Activated T-helper 17 cell treated with anti-CD3 and anti-CD28 coated beads, Interleukin-2, amount 50 U/mL, for 72 hours (primary cell): ENCODE measurements at regions not wholly inside any gene's neighbourhood (a gene's known extent, or its start where the extent isn't known, plus 50 kb on each side); places are given as distances from the start of the nearest gene placed in this dataset.

Experiments
- ATAC-seq: fragments of 150-1000 bp; cut with Tn5 transposase; replicated peaks from 2 replicates; pipeline ENCODE4 v1.10.0; 2021; ENCODE audit warnings: mild to moderate bottlenecking, moderate library complexity
- H3K27ac Mint-ChIP-seq: one replicate; pipeline ENCODE4 v1.8.0; 2022; ENCODE audit warnings: mixed read lengths
- H3K27me3 Mint-ChIP-seq: one replicate; pipeline ENCODE4 v1.8.0; 2022; ENCODE audit warnings: mixed read lengths
- H3K36me3 Mint-ChIP-seq: one replicate; pipeline ENCODE4 v1.8.0; 2022; ENCODE audit warnings: low read depth, mild to moderate bottlenecking, mixed read lengths
- H3K4me1 Mint-ChIP-seq: one replicate; pipeline ENCODE4 v1.8.0; 2022; ENCODE audit warnings: mixed read lengths
- H3K4me3 Mint-ChIP-seq: one replicate; pipeline ENCODE4 v1.8.0; 2022; ENCODE audit warnings: mild to moderate bottlenecking, mixed read lengths
- H3K9me3 Mint-ChIP-seq: one replicate; pipeline ENCODE4 v1.8.0; 2022; ENCODE audit warnings: mixed read lengths

GRCh38 chr9:84556556-84556955 lies 113.0 kb upstream of the NTRK2 start:
- Mint-ChIP-seq H3K27ac (no peak overlapping the region), H3K36me3 (no peaks in the 10 kb centered on the region), H3K4me1 (no peaks in the 10 kb centered on the region), H3K9me3 (no peaks in the 10 kb centered on the region), H3K27me3 (peaks cover 14% of the 10 kb centered on the region), H3K4me3 (no peak overlapping the region)
- no peak for ATAC-seq

- Mint-ChIP-seq H3K4me3 (no peak overlapping the region), H3K36me3 (no peaks in the 10 kb centered on the region), H3K4me1 (no peaks in the 10 kb centered on the region), H3K9me3 (no peaks in the 10 kb centered on the region), H3K27me3 (peaks cover 19% of the 10 kb centered on the region), H3K27ac (no peak overlapping the region)
- no peak for ATAC-seq
Measured at GRCh38 chr9:84557751-84558150, 111.8 kb upstream of the NTRK2 start.

- H3K4me1 Mint-ChIP-seq = no peaks in the 10 kb centered on the region
Measured at GRCh38 chr9:84563691-84564090, 105.8 kb upstream of the NTRK2 start.

GRCh38 chr9:84567805-84568204 lies 101.7 kb upstream of the NTRK2 start:
- H3K9me3 Mint-ChIP-seq = no peaks in the 10 kb centered on the region
- no peaks in the 10 kb centered on the region for H3K4me1 Mint-ChIP-seq
- no peak overlapping the region for H3K4me3 Mint-ChIP-seq
- H3K27ac Mint-ChIP-seq = no peak overlapping the region
- no peak for ATAC-seq
- H3K27me3 Mint-ChIP-seq = peaks cover 4% of the 10 kb centered on the region
- no peaks in the 10 kb centered on the region for H3K36me3 Mint-ChIP-seq

More at GRCh38 chr9:84563691-84564090, 105.8 kb upstream of the NTRK2 start:
- Mint-ChIP-seq H3K36me3 (no peaks in the 10 kb centered on the region), H3K9me3 (no peaks in the 10 kb centered on the region), H3K27ac (no peak overlapping the region), H3K27me3 (peaks cover 7% of the 10 kb centered on the region), H3K4me3 (no peak overlapping the region)
- no peak for ATAC-seq

- Mint-ChIP-seq H3K27me3 (peaks cover 20% of the 10 kb centered on the region), H3K27ac (no peak overlapping the region), H3K36me3 (no peaks in the 10 kb centered on the region), H3K9me3 (no peaks in the 10 kb centered on the region), H3K4me1 (no peaks in the 10 kb centered on the region), H3K4me3 (no peak overlapping the region)
- no peak for ATAC-seq
Measured at GRCh38 chr9:84570482-84571154, 98.9 kb upstream of the NTRK2 start.

GRCh38 chr9:84573083-84573482 lies 96.4 kb upstream of the NTRK2 start:
- Mint-ChIP-seq H3K27me3 (peaks cover 25% of the 10 kb centered on the region), H3K4me1 (no peaks in the 10 kb centered on the region), H3K9me3 (no peaks in the 10 kb centered on the region), H3K36me3 (no peaks in the 10 kb centered on the region), H3K27ac (no peak overlapping the region), H3K4me3 (no peak overlapping the region)
- ATAC-seq = no peak

- Mint-ChIP-seq H3K27ac (no peak overlapping the region), H3K4me3 (no peak overlapping the region), H3K27me3 (peaks cover 22% of the 10 kb centered on the region), H3K4me1 (no peaks in the 10 kb centered on the region), H3K9me3 (no peaks in the 10 kb centered on the region), H3K36me3 (no peaks in the 10 kb centered on the region)
- ATAC-seq = no peak
Measured at GRCh38 chr9:84575705-84576104, 93.8 kb upstream of the NTRK2 start.

GRCh38 chr9:84583866-84584265 lies 85.7 kb upstream of the NTRK2 start:
- no peaks in the 10 kb centered on the region for H3K36me3 Mint-ChIP-seq
- H3K4me1 Mint-ChIP-seq = no peaks in the 10 kb centered on the region
- no peaks in the 10 kb centered on the region for H3K9me3 Mint-ChIP-seq
- H3K4me3 Mint-ChIP-seq = no peak overlapping the region
- H3K27me3 Mint-ChIP-seq = peaks cover 13% of the 10 kb centered on the region
- ATAC-seq = no peak
- no peak overlapping the region for H3K27ac Mint-ChIP-seq

- H3K4me3 Mint-ChIP-seq = no peak overlapping the region
- no peak overlapping the region for H3K27ac Mint-ChIP-seq
- no peaks in the 10 kb centered on the region for H3K36me3 Mint-ChIP-seq
- no peaks in the 10 kb centered on the region for H3K4me1 Mint-ChIP-seq
- no peaks in the 10 kb centered on the region for H3K9me3 Mint-ChIP-seq
- peaks cover 13% of the 10 kb centered on the region for H3K27me3 Mint-ChIP-seq
- ATAC-seq = no peak
Measured at GRCh38 chr9:84586662-84587061, 82.9 kb upstream of the NTRK2 start.

- Mint-ChIP-seq H3K4me3 (no peak overlapping the region), H3K27ac (no peak overlapping the region), H3K27me3 (peaks cover 16% of the 10 kb centered on the region), H3K9me3 (no peaks in the 10 kb centered on the region), H3K4me1 (no peaks in the 10 kb centered on the region), H3K36me3 (no peaks in the 10 kb centered on the region)
- no peak for ATAC-seq
Measured at GRCh38 chr9:84587153-84587552, 82.4 kb upstream of the NTRK2 start.

- no peak overlapping the region for H3K4me3 Mint-ChIP-seq
- peaks cover 22% of the 10 kb centered on the region for H3K27me3 Mint-ChIP-seq
- no peaks in the 10 kb centered on the region for H3K4me1 Mint-ChIP-seq
- no peak overlapping the region for H3K27ac Mint-ChIP-seq
- no peaks in the 10 kb centered on the region for H3K36me3 Mint-ChIP-seq
- no peaks in the 10 kb centered on the region for H3K9me3 Mint-ChIP-seq
- ATAC-seq = no peak
Measured at GRCh38 chr9:84589542-84589941, 80.0 kb upstream of the NTRK2 start.

GRCh38 chr9:84590706-84591105 lies 78.8 kb upstream of the NTRK2 start:
- H3K4me1 Mint-ChIP-seq = no peaks in the 10 kb centered on the region
- no peaks in the 10 kb centered on the region for H3K9me3 Mint-ChIP-seq
- ATAC-seq = no peak
- peaks cover 22% of the 10 kb centered on the region for H3K27me3 Mint-ChIP-seq
- H3K36me3 Mint-ChIP-seq = no peaks in the 10 kb centered on the region
- H3K4me3 Mint-ChIP-seq = no peak overlapping the region
- H3K27ac Mint-ChIP-seq = no peak overlapping the region

- no peak for ATAC-seq
- Mint-ChIP-seq H3K36me3 (no peaks in the 10 kb centered on the region), H3K4me1 (peaks cover 7% of the 10 kb centered on the region), H3K27ac (no peak overlapping the region), H3K9me3 (peaks cover 3% of the 10 kb centered on the region), H3K4me3 (no peak overlapping the region), H3K27me3 (peaks cover 12% of the 10 kb centered on the region)
Measured at GRCh38 chr9:84592918-84593317, 76.6 kb upstream of the NTRK2 start.

GRCh38 chr9:84593352-84593751 lies 76.2 kb upstream of the NTRK2 start:
- peaks cover 12% of the 10 kb centered on the region for H3K27me3 Mint-ChIP-seq
- no peak for ATAC-seq
- no peaks in the 10 kb centered on the region for H3K36me3 Mint-ChIP-seq
- peaks cover 7% of the 10 kb centered on the region for H3K4me1 Mint-ChIP-seq
- no peak overlapping the region for H3K4me3 Mint-ChIP-seq
- H3K9me3 Mint-ChIP-seq = peaks cover 8% of the 10 kb centered on the region
- H3K27ac Mint-ChIP-seq = no peak overlapping the region

- H3K27me3 Mint-ChIP-seq = peaks cover 16% of the 10 kb centered on the region
- no peak for ATAC-seq
- peaks cover 7% of the 10 kb centered on the region for H3K4me1 Mint-ChIP-seq
- peaks cover 11% of the 10 kb centered on the region for H3K9me3 Mint-ChIP-seq
- no peak overlapping the region for H3K27ac Mint-ChIP-seq
- peak overlapping the region; percentile 35 for H3K4me3 Mint-ChIP-seq
- no peaks in the 10 kb centered on the region for H3K36me3 Mint-ChIP-seq
Measured at GRCh38 chr9:84597131-84597530, 72.4 kb upstream of the NTRK2 start.
